HEK293T (cell line): ENCODE measurements at regions not wholly inside any gene's neighbourhood (a gene's known extent, or its start where the extent isn't known, plus 50 kb on each side); places are given as distances from the start of the nearest gene placed in this dataset.

Experiments
- CTCF ChIA-PET: fragments of 350-600 bp; formaldehyde crosslinking; extraction: SDS; loops from one replicate; lab custom pipeline; 2021; ENCODE audit warnings: antibody characterized with exemption, inconsistent platforms; lab: Yijun Ruan, JAX
- POLR2A ChIA-PET: fragments of 350-600 bp; formaldehyde crosslinking; extraction: SDS; loops from one replicate; lab custom pipeline; 2020; ENCODE audit warnings: antibody characterized with exemption, inconsistent platforms; lab: Yijun Ruan, JAX
- DNase-seq: peaks from one replicate; pipeline ENCODE4 v3.0.0; 2012; ENCODE audit warnings: mixed read lengths; ENCODE audit errors: extremely low spot score
- ARNT ChIP-seq: fragments of 450-650 bp; IDR thresholded peaks from 2 replicates; pipeline ENCODE4 v1.6.1; 2017; ENCODE audit warnings: mild to moderate bottlenecking
- BHLHE40 ChIP-seq: fragments of 450-650 bp; IDR thresholded peaks from 2 replicates; pipeline ENCODE4 v1.6.1; 2016; ENCODE audit warnings: mild to moderate bottlenecking, moderate library complexity, borderline replicate concordance
- CTBP1 ChIP-seq: fragments of 450-650 bp; IDR thresholded peaks from 2 replicates; pipeline ENCODE4 v1.6.1; 2016; ENCODE audit warnings: borderline replicate concordance
- ELF4 ChIP-seq: fragments of 450-650 bp; IDR thresholded peaks from 2 replicates; pipeline ENCODE4 v1.6.1; 2017; ENCODE audit warnings: antibody characterized with exemption
- FOXA1 ChIP-seq: fragments of 450-650 bp; IDR thresholded peaks from 2 replicates; pipeline ENCODE4 v1.6.1; 2016; ENCODE audit warnings: mild to moderate bottlenecking
- FOXK2 ChIP-seq: fragments of 450-650 bp; IDR thresholded peaks from 2 replicates; pipeline ENCODE4 v1.6.1; 2016; ENCODE audit warnings: mild to moderate bottlenecking
- FOXM1 ChIP-seq: fragments of 450-650 bp; IDR thresholded peaks from 2 replicates; pipeline ENCODE4 v1.6.1; 2017; ENCODE audit warnings: mild to moderate bottlenecking, borderline replicate concordance
- HDGF ChIP-seq: fragments of 450-650 bp; IDR thresholded peaks from 2 replicates; pipeline ENCODE4 v1.6.1; 2017; ENCODE audit warnings: antibody characterized with exemption, borderline replicate concordance
- L3MBTL2 ChIP-seq: fragments of 450-650 bp; conservative IDR thresholded peaks from 2 replicates; pipeline ENCODE4 v1.6.1; 2016; ENCODE audit warnings: mild to moderate bottlenecking
- LEF1 ChIP-seq: fragments of 450-650 bp; IDR thresholded peaks from 2 replicates; pipeline ENCODE4 v1.6.1; 2017; ENCODE audit warnings: mild to moderate bottlenecking, borderline replicate concordance
- NFRKB ChIP-seq: fragments of 450-650 bp; IDR thresholded peaks from 2 replicates; pipeline ENCODE4 v1.6.1; 2016; ENCODE audit warnings: mild to moderate bottlenecking, moderate library complexity
- PKNOX1 ChIP-seq: fragments of 450-650 bp; IDR thresholded peaks from 2 replicates; pipeline ENCODE4 v1.6.1; 2016
- SP1 ChIP-seq: fragments of 450-650 bp; IDR thresholded peaks from 2 replicates; pipeline ENCODE4 v1.6.1; 2017
- SUZ12 ChIP-seq: fragments of 450-650 bp; IDR thresholded peaks from 2 replicates; pipeline ENCODE4 v1.6.1; 2016; ENCODE audit warnings: mild to moderate bottlenecking
- TARDBP ChIP-seq: fragments of 450-650 bp; IDR thresholded peaks from 2 replicates; pipeline ENCODE4 v1.6.1; 2016
- ZNF384 ChIP-seq: fragments of 450-650 bp; IDR thresholded peaks from 2 replicates; pipeline ENCODE4 v1.6.1; 2016

DNA sequence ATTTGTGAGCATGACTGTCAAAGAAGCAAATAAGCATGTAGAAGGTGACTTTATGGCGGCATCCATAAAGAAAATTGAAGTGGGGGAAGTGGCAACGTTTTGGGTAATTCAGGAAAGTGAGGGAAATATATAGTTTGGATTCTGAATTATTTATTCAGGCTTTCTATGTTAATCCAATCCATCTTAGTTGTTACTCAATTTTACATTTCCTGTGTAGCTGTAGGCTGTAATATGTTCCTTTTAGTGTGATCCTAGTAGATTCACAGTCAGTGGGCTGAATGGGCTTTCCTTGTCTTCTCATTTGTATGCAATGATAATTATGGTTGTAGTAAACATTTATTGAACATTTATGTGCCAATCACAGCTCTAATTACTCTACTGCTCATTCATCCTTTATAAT, 654.1 kb downstream of the EDEM1 start:
- DNase-seq = no peak
- ChIA-PET CTCF (no interaction called here), POLR2A (no interaction called here)
- TF ChIP-seq TARDBP (no peak), FOXA1 (no peak), L3MBTL2 (no peak), ELF4 (no peak), ZNF384 (no peak), FOXK2 (no peak), PKNOX1 (no peak), LEF1 (no peak), HDGF (no peak), NFRKB (no peak)

GRCh38 chr3:5846261-5846660, 658.8 kb downstream of the EDEM1 start:
- no peak for TF ChIP-seq FOXA1
- no peak for TF ChIP-seq CTBP1
- TF ChIP-seq ZNF384 = no peak
- no peak for TF ChIP-seq SP1
- no peak for TF ChIP-seq NFRKB
- no peak for TF ChIP-seq FOXM1
- ChIA-PET CTCF (no interaction called here), POLR2A (no interaction called here)
- DNase-seq = no peak

DNA sequence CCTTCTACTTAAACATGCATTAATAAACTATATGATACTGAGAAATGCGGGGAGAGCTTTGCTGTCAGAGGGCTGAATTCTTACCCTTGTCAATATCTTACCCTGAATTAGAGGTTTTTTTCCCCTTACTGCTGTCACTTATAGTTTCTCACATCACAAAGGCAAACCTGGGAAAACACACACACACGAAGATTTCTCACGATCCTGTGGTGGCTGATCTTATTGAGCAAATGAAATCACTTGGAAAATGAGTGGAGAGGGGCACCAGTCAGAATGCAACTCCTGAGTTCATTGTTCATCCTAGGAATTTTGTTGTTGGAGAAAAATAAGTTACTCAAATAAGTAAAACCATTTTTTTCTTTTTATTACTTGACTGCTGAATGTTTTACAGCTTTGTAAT, 673.6 kb downstream of the EDEM1 start:
- POLR2A ChIA-PET = no interaction called here
- CTCF ChIA-PET = no interaction called here
- no peak for DNase-seq
- TF ChIP-seq ELF4 = no peak
- no peak for TF ChIP-seq BHLHE40
- TF ChIP-seq SP1 = no peak
- no peak for TF ChIP-seq LEF1
- no peak for TF ChIP-seq NFRKB
- TF ChIP-seq PKNOX1 = no peak
- no peak for TF ChIP-seq FOXA1
- TF ChIP-seq SUZ12 = no peak
- no peak for TF ChIP-seq ZNF384
- no peak for TF ChIP-seq FOXM1
- TF ChIP-seq FOXK2 = no peak
- no peak for TF ChIP-seq ARNT
- no peak for TF ChIP-seq HDGF
- no peak for TF ChIP-seq TARDBP
- TF ChIP-seq CTBP1 = no peak
- no peak for TF ChIP-seq L3MBTL2

- no peak for DNase-seq
- ChIA-PET POLR2A (no interaction called here), CTCF (no interaction called here)
- TF ChIP-seq ZNF384 (no peak), LEF1 (no peak), NFRKB (no peak), ARNT (no peak), HDGF (no peak), SP1 (no peak), PKNOX1 (no peak), TARDBP (no peak), BHLHE40 (no peak), ELF4 (no peak), L3MBTL2 (no peak)
Observed at GRCh38 chr3:5874931-5875341, 687.4 kb downstream of the EDEM1 start.

GRCh38 chr3:5888851-5889250, 701.3 kb downstream of the EDEM1 start:
- TF ChIP-seq SP1 = no peak
- no peak for TF ChIP-seq TARDBP
- TF ChIP-seq FOXK2 = no peak
- ChIA-PET CTCF (no interaction called here), POLR2A (no interaction called here)
- no peak for DNase-seq

DNA sequence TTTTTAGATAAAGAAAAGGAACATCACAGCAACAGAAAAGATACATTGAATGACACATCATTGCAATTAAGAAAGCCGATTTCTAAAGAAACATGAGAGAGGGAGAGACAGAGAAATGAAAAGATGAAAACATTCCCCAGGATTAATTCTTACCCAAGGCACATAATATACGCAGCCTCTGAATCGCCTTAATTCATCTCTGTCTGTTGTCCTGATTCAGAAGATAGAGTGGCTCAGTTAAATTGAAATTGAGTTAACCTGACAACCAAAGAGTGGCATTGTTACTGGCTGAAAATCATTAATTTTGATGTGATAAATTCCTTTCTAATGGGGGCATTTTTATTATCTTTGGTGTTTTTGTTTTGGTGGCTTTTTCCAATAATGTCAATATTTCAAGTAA, 701.9 kb downstream of the EDEM1 start:
- TF ChIP-seq TARDBP = no peak
- TF ChIP-seq ARNT = no peak
- no peak for TF ChIP-seq L3MBTL2
- TF ChIP-seq ELF4 = no peak
- no peak for TF ChIP-seq SP1
- no peak for TF ChIP-seq FOXM1
- no peak for TF ChIP-seq BHLHE40
- TF ChIP-seq SUZ12 = no peak
- no peak for TF ChIP-seq NFRKB
- TF ChIP-seq HDGF = no peak
- no peak for TF ChIP-seq ZNF384
- no peak for TF ChIP-seq CTBP1
- TF ChIP-seq FOXK2 = no peak
- no peak for TF ChIP-seq LEF1
- no peak for TF ChIP-seq FOXA1
- TF ChIP-seq PKNOX1 = no peak
- ChIA-PET CTCF (no interaction called here), POLR2A (no interaction called here)
- no peak for DNase-seq
